ENCODE measurements at regions not wholly inside any gene's neighbourhood (a gene's known extent, or its start where the extent isn't known, plus 50 kb on each side); places are given as distances from the start of the nearest gene placed in this dataset.

DNA sequence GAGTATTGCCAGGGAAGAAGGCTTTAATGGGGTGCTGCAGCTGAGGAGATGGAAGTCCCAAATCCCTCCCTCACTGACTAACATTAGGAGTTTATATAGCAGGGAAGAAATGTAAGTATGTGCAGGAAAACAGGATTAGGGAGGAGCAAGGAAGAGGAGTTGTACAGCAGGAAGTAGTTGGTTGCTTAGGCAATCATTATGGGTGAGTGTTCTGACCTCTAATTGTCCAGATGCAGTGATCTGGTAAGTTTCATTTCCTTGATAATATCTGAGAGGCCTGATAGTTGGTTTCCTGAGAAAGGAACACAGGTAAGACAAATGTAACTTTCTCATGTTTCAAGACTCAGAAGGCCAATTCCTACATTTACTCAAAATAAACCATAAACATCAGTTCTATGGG lies 331.9 kb upstream of the GULP1 start:
- Histone ChIP-seq H2BK15ac (ENCODE audit: low read length) (no peak overlapping the region), H4K5ac (ENCODE audit: insufficient read length, low read depth, low read length) (no peak overlapping the region), H3K23me2 (ENCODE audit: low read depth, low read length) (no peaks in the 10 kb centered on the region), H3K56ac (replicated peaks; ENCODE audit: insufficient read length, low read depth, low read length) (no peak overlapping the region), H2BK20ac (ENCODE audit: low read length) (no peak overlapping the region), H3K4me1 (replicated peaks in 1 of 4; ENCODE audit: control insufficient read depth in 3 of 4, insufficient read depth in 4 of 4, low read length in 3 of 4) (no peaks in the 10 kb centered on the region; a peak in 1 of 7 replicates), H2BK12ac (ENCODE audit: low read depth, low read length) (no peak overlapping the region), H2BK5ac (ENCODE audit: low read depth, low read length) (no peak overlapping the region), H3K36me3 (ENCODE audit: control insufficient read depth in 2 of 4, insufficient read depth in 4 of 4, low read length in 3 of 4) (no peaks in the 10 kb centered on the region), H2BK120ac (replicated peaks; ENCODE audit: low read depth, low read length) (no peak overlapping the region), H3K27me3 (replicated peaks in 1 of 4; ENCODE audit: control insufficient read depth in 3 of 4, extremely low read depth in 1 of 4, insufficient read depth in 3 of 4, low read length in 3 of 4) (no peaks in the 10 kb centered on the region), H2AFZ (ENCODE audit: low read length) (no peak overlapping the region), H3K4ac (replicated peaks; ENCODE audit: insufficient read length, low read depth, low read length) (no peak overlapping the region), H2AK5ac (ENCODE audit: low read depth, low read length) (no peak overlapping the region), H3K14ac (ENCODE audit: insufficient read length) (no peak overlapping the region), H4K91ac (replicated peaks; ENCODE audit: insufficient read length, low read length) (no peak overlapping the region), H3K79me1 (ENCODE audit: low read depth, low read length) (no peaks in the 10 kb centered on the region), H3K9ac (replicated peaks in 1 of 4; ENCODE audit: extremely low read depth in 1 of 4, low read depth in 3 of 4, low read length in 3 of 4) (no peak overlapping the region), H4K8ac (ENCODE audit: extremely low read depth, insufficient read depth, low read length) (no peak overlapping the region), H4K20me1 (replicated peaks in 1 of 2; ENCODE audit: control insufficient read depth in 1 of 2, insufficient read depth in 2 of 2, low read length in 2 of 2) (no peaks in the 10 kb centered on the region), H3K4me3 (ENCODE audit: extremely low read depth in 1 of 4, insufficient read depth in 2 of 4, low read depth in 3 of 4, low read length in 4 of 4) (no peak overlapping the region), H3K23ac (ENCODE audit: insufficient read length) (no peak overlapping the region), H3K79me2 (ENCODE audit: control insufficient read depth in 1 of 2, insufficient read depth in 2 of 2, low read length in 2 of 2) (no peaks in the 10 kb centered on the region), H3K18ac (ENCODE audit: extremely low read depth, low read length) (no peak overlapping the region), H3K27ac (ENCODE audit: low read depth, low read length) (no peak overlapping the region), H3K9me3 (ENCODE audit: insufficient read depth in 2 of 2, low read depth in 1 of 2, low read length in 1 of 2) (no peaks in the 10 kb centered on the region), H3K4me2 (ENCODE audit: insufficient read depth in 1 of 2, low read depth in 2 of 2, low read length in 2 of 2) (no peak overlapping the region)
- FAIRE-seq (no peak), DNase-seq (ENCODE audit: low read depth in 1 of 2, low spot score in 2 of 2) (no peak)
- CTCF ChIA-PET (ENCODE audit: partially characterized antibody): no interaction called here
- POLR2A ChIA-PET (ENCODE audit: partially characterized antibody): no interaction called here
- TF ChIP-seq BCL11A (IDR thresholded peaks at IDR 0.05; ENCODE audit: low read depth in 2 of 2, low read length in 2 of 2) (no peak), SP1 (IDR thresholded peaks at IDR 0.05; ENCODE audit: low read depth, low read length) (no peak), CHD2 (IDR thresholded peaks at IDR 0.05; ENCODE audit: low read length) (no peak), CBX5 (IDR thresholded peaks at IDR 0.05; ENCODE audit: low read depth, low read length) (no peak)

Measured in H1 (cell line).